Large intestine (tissue), 3 donors: ENCODE measurements at regions not wholly inside any gene's neighbourhood (a gene's known extent, or its start where the extent isn't known, plus 50 kb on each side); places are given as distances from the start of the nearest gene placed in this dataset.

Source experiments
- DNase-seq, 2 donors: peaks; one replicate each; pipeline versions ENCODE4 v3.0.0 to v3.0.0-alpha.2; 2013
- H3K27ac ChIP-seq: one replicate; pipeline ENCODE4 v1.5.1; 2013; ENCODE audit warnings: low read length
- H3K27me3 ChIP-seq: 2 replicates; pipeline ENCODE4 v1.6.1; 2013; ENCODE audit warnings: low read length; ENCODE audit not compliant: control insufficient read depth, insufficient read depth
- H3K36me3 ChIP-seq: 2 replicates; pipeline ENCODE4 v1.6.1; 2013; ENCODE audit warnings: low read length; ENCODE audit not compliant: control insufficient read depth, insufficient read depth
- H3K4me1 ChIP-seq: one replicate; pipeline ENCODE4 v1.6.1; 2013; ENCODE audit warnings: low read length; ENCODE audit not compliant: control insufficient read depth, insufficient read depth
- H3K4me3 ChIP-seq: one replicate; pipeline ENCODE4 v1.5.1; 2013; ENCODE audit warnings: low read length
- H3K9me3 ChIP-seq: one replicate; pipeline ENCODE4 v1.6.1; 2013; ENCODE audit warnings: mild to moderate bottlenecking, low read depth, low read length, moderate library complexity; ENCODE audit not compliant: control insufficient read depth
- WGBS: methylation state at CpG from one replicate; pipeline ENCODE4 v1.1.5; 2013; ENCODE audit warnings: low lambda C conversion rate; ENCODE audit not compliant: insufficient coverage; 5-methylcytosine and 5-hydroxymethylcytosine counted together

DNA sequence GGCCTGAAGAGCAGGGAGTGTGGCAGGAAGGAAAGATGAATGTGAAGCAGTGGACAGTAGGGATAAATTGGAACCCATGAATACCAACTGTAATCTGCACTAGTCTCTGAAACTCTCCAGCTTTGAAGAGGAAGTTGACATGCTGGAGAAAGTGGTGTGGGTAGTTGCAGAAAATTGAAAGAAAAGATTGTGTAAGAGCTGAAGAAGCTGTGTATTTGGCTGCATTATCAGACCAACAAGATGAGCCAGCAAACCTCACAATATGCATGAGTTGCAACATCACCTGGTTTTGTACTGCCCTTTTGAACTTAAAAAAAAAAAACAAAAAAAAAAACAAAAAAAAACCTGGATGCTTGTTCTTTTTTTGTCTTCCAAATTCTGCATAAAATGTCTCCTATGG, 921.9 kb upstream of the EYS start:
- Histone ChIP-seq H3K4me1 (no peaks in the 10 kb centered on the region), H3K9me3 (no peaks in the 10 kb centered on the region), H3K27ac (no peak overlapping the region)

DNA sequence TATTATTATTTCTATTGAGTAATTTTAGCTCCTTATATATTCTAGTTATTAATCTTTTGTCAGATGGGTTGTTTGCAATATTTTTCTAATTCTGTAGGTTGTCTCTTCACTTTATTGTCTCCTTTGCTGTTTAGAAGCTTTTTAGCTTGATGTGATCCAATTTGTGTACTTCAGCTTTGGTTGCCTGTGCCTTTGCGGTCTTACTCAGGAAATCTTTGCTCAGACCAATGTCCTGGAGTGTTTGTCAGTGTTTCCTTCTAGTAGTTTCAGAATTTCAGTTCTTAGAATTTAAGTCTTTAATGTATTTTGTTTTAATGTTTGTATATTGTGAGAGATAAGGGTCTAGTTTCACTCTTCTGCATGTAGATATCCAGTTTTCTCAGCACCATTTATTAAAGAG, 916.0 kb upstream of the EYS start:
- 80% methylated on average over 1 of the region's 1 CpG for whole genome bisulfite sequencing
- Histone ChIP-seq H3K27me3 (no peaks in the 10 kb centered on the region), H3K9me3 (no peaks in the 10 kb centered on the region), H3K36me3 (no peaks in the 10 kb centered on the region), H3K4me3 (no peak overlapping the region), H3K4me1 (no peaks in the 10 kb centered on the region), H3K27ac (no peak overlapping the region)
- DNase-seq = no peak

More for the DNA sequence above, 921.9 kb upstream of the EYS start:
- no peak for DNase-seq
- Histone ChIP-seq H3K27me3 (no peaks in the 10 kb centered on the region), H3K4me3 (no peak overlapping the region), H3K36me3 (no peaks in the 10 kb centered on the region)

DNA sequence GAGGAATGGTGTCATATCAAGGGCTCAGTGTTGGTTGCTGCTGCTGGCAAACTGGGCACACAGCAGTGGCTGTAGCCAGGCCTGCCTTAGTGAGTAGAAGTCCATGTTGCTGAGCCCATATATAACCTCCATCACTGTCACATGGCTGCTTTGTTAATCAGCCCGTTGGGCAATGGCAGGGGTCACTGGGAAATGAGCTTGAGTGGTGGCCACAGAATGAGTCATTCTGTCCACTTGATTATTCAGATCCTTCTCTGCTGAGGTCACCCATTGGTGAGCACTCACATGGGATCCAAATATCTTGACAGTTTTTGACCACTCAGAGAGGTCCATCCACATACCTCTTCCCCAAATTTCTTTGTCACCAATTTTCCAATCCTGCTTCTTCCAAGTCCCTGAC, 898.9 kb upstream of the EYS start:
- no peak overlapping the region for H3K4me3 ChIP-seq
- WGBS = no CpG with 5 or more reads among the region's 1 CpG
- DNase-seq = no peak
- H3K36me3 ChIP-seq = no peaks in the 10 kb centered on the region
- no peaks in the 10 kb centered on the region for H3K27me3 ChIP-seq
- H3K9me3 ChIP-seq = peaks cover 4% of the 10 kb centered on the region
- no peaks in the 10 kb centered on the region for H3K4me1 ChIP-seq
- no peak overlapping the region for H3K27ac ChIP-seq

DNA sequence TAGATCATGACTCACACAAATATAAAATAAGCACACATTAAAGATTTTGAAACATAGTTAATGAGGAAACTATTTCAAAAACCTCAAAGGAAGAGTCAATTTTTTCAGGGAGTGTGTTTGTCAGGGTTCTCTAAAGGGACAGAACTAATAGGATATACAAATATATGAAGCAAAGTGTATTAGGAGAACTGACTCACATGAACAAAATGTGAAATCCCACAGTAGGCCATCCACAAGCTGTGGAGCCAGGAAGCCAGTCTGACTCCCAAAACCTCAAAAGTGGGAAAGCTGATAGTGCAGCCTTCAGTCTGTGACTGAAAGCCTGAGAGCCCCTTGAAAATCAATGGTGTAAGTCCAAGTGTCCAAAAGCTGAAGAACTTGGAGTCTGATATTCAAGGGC, 898.0 kb upstream of the EYS start:
- H3K36me3 ChIP-seq = no peaks in the 10 kb centered on the region
- H3K4me3 ChIP-seq = no peak overlapping the region
- H3K27ac ChIP-seq = no peak overlapping the region
- no peaks in the 10 kb centered on the region for H3K27me3 ChIP-seq
- H3K9me3 ChIP-seq = peaks cover 4% of the 10 kb centered on the region
- H3K4me1 ChIP-seq = no peaks in the 10 kb centered on the region
- DNase-seq = no peak

DNA sequence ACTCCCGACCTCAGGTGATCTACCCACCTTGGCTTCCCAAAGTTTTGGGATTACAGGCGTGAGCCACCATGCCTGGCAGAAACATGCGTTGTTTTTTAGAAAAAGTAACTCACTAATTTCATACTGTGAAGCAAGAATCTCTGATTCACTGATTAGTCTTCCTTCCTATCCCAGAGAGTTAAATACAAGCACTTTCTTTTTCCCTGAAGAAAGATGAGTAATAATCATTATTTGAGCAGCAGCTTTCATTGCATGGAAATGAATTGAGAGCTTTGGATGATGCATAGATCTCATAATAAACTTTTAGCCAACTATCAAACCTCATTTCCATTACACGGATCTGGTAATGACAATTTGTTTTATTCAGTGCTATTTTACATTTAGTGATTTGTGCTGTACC, 892.5 kb upstream of the EYS start:
- Histone ChIP-seq H3K27ac (no peak overlapping the region), H3K4me1 (no peaks in the 10 kb centered on the region), H3K9me3 (no peaks in the 10 kb centered on the region), H3K4me3 (no peak overlapping the region), H3K27me3 (no peaks in the 10 kb centered on the region), H3K36me3 (no peaks in the 10 kb centered on the region)
- 100% methylated on average over 2 of the region's 4 CpGs for WGBS
- no peak for DNase-seq

DNA sequence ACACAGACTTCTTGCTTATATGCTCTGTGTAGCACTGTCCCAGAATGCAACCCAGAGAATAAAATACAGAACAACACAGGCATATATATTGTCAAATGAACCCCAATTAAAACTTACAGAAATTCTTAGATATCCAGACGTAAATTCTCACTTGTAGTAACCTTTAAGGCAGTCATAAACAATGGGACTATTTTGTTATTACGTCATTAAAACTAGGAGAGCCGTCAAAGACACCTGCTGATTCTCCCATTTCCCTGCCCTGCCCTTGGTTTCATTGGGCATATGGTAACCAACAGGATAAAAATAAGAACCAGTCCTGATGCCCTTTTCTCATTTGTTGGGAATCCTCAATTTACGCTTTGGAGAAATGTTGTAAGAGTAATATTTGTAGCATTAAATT, 871.3 kb upstream of the EYS start:
- Histone ChIP-seq H3K27me3 (no peaks in the 10 kb centered on the region), H3K9me3 (no peaks in the 10 kb centered on the region), H3K4me3 (no peak overlapping the region), H3K27ac (no peak overlapping the region), H3K36me3 (no peaks in the 10 kb centered on the region), H3K4me1 (no peaks in the 10 kb centered on the region)
- WGBS = 75% methylated on average over 2 of the region's 4 CpGs
- DNase-seq = no peak

DNA sequence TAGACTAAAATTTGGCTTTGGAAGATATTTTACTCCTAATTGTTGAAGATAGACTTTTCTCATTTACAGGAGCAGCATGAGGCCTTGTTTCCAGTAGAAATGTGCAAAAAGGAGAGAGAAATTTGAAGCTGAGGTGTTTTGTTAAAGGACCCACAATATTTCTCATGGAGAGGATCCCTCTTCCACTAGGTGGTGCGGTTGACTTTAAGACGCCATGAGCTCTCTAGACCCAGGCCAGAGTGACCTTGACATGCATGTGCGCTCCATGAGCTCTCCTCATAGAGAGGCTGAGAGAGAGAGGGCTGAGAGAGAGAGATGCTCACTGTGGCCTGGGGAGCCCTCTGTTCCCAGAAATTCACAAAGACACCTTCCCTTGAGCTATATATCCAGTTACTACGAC, 861.2 kb upstream of the EYS start:
- no peak for DNase-seq
- H3K36me3 ChIP-seq = no peaks in the 10 kb centered on the region
- no peaks in the 10 kb centered on the region for H3K27me3 ChIP-seq
- WGBS = 80% methylated on average over 1 of the region's 4 CpGs
- H3K4me3 ChIP-seq = no peak overlapping the region
- H3K9me3 ChIP-seq = peaks cover 6% of the 10 kb centered on the region
- no peak overlapping the region for H3K27ac ChIP-seq
- H3K4me1 ChIP-seq = no peaks in the 10 kb centered on the region

DNA sequence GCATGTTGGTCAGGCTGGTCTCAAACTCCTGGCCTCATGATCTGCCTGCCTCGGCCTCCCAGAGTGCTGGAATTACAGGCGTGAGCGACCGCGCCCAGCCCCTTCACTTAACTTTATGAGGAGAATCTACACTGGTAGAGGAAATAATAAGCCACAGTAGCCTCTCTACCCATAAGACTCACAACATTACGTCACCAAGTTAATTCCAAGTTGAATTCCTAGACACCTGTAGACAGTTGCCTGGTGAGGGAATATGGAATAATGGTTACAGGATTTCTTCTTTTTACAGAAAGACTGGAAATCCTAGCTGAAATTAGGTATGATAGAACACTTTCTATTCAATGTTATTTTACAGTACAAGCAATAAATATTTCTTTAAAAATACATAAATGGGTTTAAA, 854.5 kb upstream of the EYS start:
- Histone ChIP-seq H3K36me3 (no peaks in the 10 kb centered on the region), H3K4me1 (no peaks in the 10 kb centered on the region), H3K9me3 (no peaks in the 10 kb centered on the region), H3K4me3 (no peak overlapping the region), H3K27ac (no peak overlapping the region), H3K27me3 (no peaks in the 10 kb centered on the region)
- 67% methylated on average over 1 of the region's 6 CpGs for WGBS
- DNase-seq = no peak

DNA sequence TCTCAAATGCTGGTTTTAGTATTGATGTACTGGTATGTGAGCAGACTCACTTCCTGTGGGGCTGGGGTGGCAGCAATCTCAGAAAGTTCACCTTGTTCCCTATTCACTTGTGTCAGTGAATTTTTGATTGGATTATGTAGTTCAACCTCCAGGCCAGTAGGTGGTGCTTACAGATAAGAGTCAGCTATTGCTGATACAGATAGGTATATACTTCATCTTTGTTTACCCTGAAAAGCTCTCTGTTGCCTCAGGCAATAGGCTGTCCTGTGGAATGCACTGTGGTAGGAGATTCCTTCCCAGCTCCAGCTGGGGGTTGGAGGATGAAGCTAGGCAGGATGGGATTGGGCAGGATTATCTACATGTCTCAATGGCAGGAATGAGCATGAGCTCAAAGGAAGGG, 851.2 kb upstream of the EYS start:
- Histone ChIP-seq H3K4me1 (no peaks in the 10 kb centered on the region), H3K27me3 (no peaks in the 10 kb centered on the region), H3K4me3 (no peak overlapping the region), H3K36me3 (no peaks in the 10 kb centered on the region), H3K9me3 (no peaks in the 10 kb centered on the region), H3K27ac (no peak overlapping the region)
- DNase-seq = no peak

DNA sequence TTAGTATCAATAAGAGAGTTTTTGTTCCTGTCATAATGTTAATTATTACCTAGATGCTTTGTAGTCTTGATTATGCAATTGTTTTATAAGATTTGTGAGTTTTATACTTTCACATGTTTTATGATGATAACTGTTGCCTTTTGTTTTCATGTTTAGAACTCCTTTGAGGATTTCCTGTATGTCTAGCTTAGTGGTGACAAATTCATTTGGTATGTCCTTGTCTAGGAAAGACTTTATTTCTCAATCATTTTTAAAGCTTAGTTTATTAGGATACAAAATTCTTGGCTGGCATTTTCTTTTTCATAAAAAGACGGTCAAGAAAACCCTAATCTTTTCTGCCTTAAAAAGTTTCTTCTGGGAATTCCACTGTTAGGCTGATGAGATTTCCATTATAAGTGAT, 849.9 kb upstream of the EYS start:
- 88% methylated on average over 1 of the region's 1 CpG for WGBS
- no peaks in the 10 kb centered on the region for H3K27me3 ChIP-seq
- H3K27ac ChIP-seq = no peak overlapping the region
- DNase-seq = no peak
- H3K4me3 ChIP-seq = no peak overlapping the region
- no peaks in the 10 kb centered on the region for H3K4me1 ChIP-seq
- no peaks in the 10 kb centered on the region for H3K9me3 ChIP-seq
- no peaks in the 10 kb centered on the region for H3K36me3 ChIP-seq

DNA sequence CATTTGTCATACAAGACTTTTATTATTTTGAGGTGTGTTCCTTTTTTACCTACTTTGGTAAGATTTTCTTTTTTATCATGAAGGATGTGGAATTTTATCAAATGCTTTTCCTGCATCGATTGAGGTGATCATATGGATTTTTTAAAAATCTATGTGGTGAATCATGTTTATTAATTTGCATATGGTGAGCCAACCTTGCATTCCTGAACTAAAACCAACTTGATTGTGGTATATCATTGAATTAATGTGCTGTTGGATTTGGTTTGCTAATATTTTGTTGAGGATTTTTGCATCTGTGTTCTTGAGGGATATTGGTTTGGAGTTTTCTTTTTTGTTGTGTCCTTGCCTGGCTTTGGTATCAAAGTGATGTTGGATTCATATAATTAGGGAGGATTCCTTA, 848.1 kb upstream of the EYS start:
- no peak for DNase-seq
- H3K27me3 ChIP-seq = no peaks in the 10 kb centered on the region
- no peaks in the 10 kb centered on the region for H3K4me1 ChIP-seq
- 83% methylated on average over 1 of the region's 1 CpG for WGBS
- H3K27ac ChIP-seq = no peak overlapping the region
- H3K9me3 ChIP-seq = no peaks in the 10 kb centered on the region
- no peaks in the 10 kb centered on the region for H3K36me3 ChIP-seq
- H3K4me3 ChIP-seq = no peak overlapping the region

DNA sequence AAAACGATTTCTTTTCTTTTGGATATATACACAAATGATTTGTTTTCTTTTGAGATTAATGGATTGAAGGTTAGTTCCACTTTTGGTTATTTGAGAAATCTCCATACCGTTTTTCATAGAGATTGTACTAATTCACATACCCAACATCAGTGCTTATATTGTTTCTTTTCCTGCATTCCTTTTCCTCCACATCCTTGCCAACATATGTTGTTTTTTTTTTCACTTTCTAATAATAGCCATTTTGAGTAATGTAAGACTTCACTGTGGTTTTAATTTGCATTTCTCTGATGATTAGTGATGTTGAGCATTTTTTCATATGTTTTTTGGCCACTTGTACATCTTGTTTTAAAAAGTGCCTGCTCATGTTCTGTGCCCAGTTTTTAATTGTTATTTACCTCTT, 846.4 kb upstream of the EYS start:
- Histone ChIP-seq H3K27ac (no peak overlapping the region), H3K4me3 (no peak overlapping the region), H3K36me3 (no peaks in the 10 kb centered on the region), H3K9me3 (no peaks in the 10 kb centered on the region), H3K4me1 (no peaks in the 10 kb centered on the region), H3K27me3 (no peaks in the 10 kb centered on the region)
- WGBS = 94% methylated on average over 2 of the region's 2 CpGs
- no peak for DNase-seq
